HepG2 (cell line): ENCODE measurements at regions not wholly inside any gene's neighbourhood (a gene's known extent, or its start where the extent isn't known, plus 50 kb on each side); places are given as distances from the start of the nearest gene placed in this dataset.

Experiments used
- ATAC-seq: fragments of 200-7000 bp; cut with Tn5 transposase; 3 replicates; pipeline ENCODE4 v1.9.1; 2020; ENCODE audit warnings: mild to moderate bottlenecking, moderate library complexity
- BruUV-seq: library from RNA; stranded (reverse); fragments of 400-500 nt; replicated peaks from 2 replicates; lab custom pipeline; 2021; lab: Mats Ljungman, UMichigan
- CTCF ChIA-PET: fragments of 300-600 bp; formaldehyde crosslinking; extraction: SDS; loops from one replicate; lab custom pipeline; 2021; ENCODE audit warnings: low total read pairs, inconsistent platforms, low intra/inter-chr PET ratio; lab: Yijun Ruan, JAX
- POLR2A ChIA-PET: fragments of 350-600 bp; sonication (Branson Sonifier 250); formaldehyde crosslinking; loops from one replicate; lab custom pipeline; 2020; ENCODE audit warnings: antibody characterized with exemption, inconsistent platforms; lab: Yijun Ruan, JAX
- DNase-seq: peaks from one replicate; pipeline ENCODE4 v3.0.0-alpha.2; 2015; ENCODE audit warnings: low spot score
- FAIRE-seq: peaks from 3 replicates; lab custom pipeline; 2011; peaks lifted over from hg19 to GRCh38; lab: Jason Lieb, UNC
- H2AFZ ChIP-seq: one replicate; pipeline ENCODE4 v1.6.1; 2011; ENCODE audit warnings: low read length, inconsistent platforms
- H3K27ac ChIP-seq: fragments of 300-600 bp; 3 replicates; pipeline ENCODE4 v1.8.0; 2011; ENCODE audit warnings: mixed run types, mild to moderate bottlenecking, mixed read lengths, low read length, inconsistent platforms; ENCODE audit not compliant: insufficient read depth; ENCODE audit errors: extremely low read length
- H3K27me3 ChIP-seq, 2 experiments: fragments of 200-600 bp in 1 of 2; 2 replicates in 1 of 2; 3 replicates in 1 of 2; pipeline versions ENCODE4 v1.6.0 to v1.8.0; 2011; ENCODE audit warnings: low read length in 2 of 2, mild to moderate bottlenecking in 2 of 2, moderate library complexity in 2 of 2, inconsistent platforms in 1 of 2; ENCODE audit not compliant: insufficient read depth in 2 of 2, control insufficient read depth in 1 of 2
- H3K36me3 ChIP-seq, 2 experiments: fragments of 200-600 bp in 1 of 2; replicated peaks in 1 of 2; 2 replicates in 1 of 2; 3 replicates in 1 of 2; pipeline versions ENCODE4 v1.5.1 to v1.8.0; 2011; ENCODE audit warnings: low read length in 2 of 2, inconsistent platforms in 1 of 2; ENCODE audit not compliant: insufficient read depth in 2 of 2, control insufficient read depth in 1 of 2
- H3K4me1 ChIP-seq: 2 replicates; pipeline ENCODE4 v1.5.1; 2012; ENCODE audit warnings: low read length, inconsistent platforms; ENCODE audit not compliant: insufficient read depth
- H3K4me2 ChIP-seq: 2 replicates; pipeline ENCODE4 v1.6.0; 2011; ENCODE audit warnings: low read depth, low read length, inconsistent platforms
- H3K4me3 ChIP-seq, 3 experiments: fragments of 200-600 bp in 1 of 3; sonication (generic), shearing (Covaris generic) in 1 of 3; replicated peaks in 1 of 3; 2 replicates each; pipeline ENCODE4 v1.5.1; 2011 to 2016; ENCODE audit warnings: low read length in 3 of 3, inconsistent platforms in 2 of 3, low read depth in 2 of 3, mild to moderate bottlenecking in 2 of 3, control low read depth in 1 of 3, mixed read lengths in 1 of 3; ENCODE audit not compliant: insufficient read depth in 1 of 3
- H3K79me2 ChIP-seq: one replicate; pipeline ENCODE4 v1.6.1; 2011; ENCODE audit warnings: low read length, inconsistent platforms; ENCODE audit not compliant: insufficient read depth
- H3K9ac ChIP-seq: 2 replicates; pipeline ENCODE4 v1.6.0; 2011; ENCODE audit warnings: mild to moderate bottlenecking, low read depth, low read length, inconsistent platforms; ENCODE audit not compliant: insufficient read depth
- H3K9me3 ChIP-seq: 2 replicates; pipeline ENCODE4 v1.5.1; 2012; ENCODE audit warnings: mild to moderate bottlenecking, low read length
- H4K20me1 ChIP-seq: 2 replicates; pipeline ENCODE4 v1.6.0; 2011; ENCODE audit warnings: inconsistent platforms, mild to moderate bottlenecking, low read length, moderate library complexity; ENCODE audit not compliant: insufficient read depth
- ATF3 ChIP-seq: sonication (generic); formaldehyde crosslinking; IDR thresholded peaks from 2 replicates; pipeline ENCODE4 v1.4.0; 2020; ENCODE audit warnings: missing genetic modification reagents
- ELF1 ChIP-seq: sonication (generic); formaldehyde crosslinking; IDR thresholded peaks from 2 replicates; pipeline ENCODE4 v1.4.0; 2020; ENCODE audit warnings: missing genetic modification reagents
- FOXK1 ChIP-seq: sonication (generic); formaldehyde crosslinking; IDR thresholded peaks from 2 replicates; pipeline ENCODE4 v1.4.0; 2020; ENCODE audit warnings: low read depth, missing genetic modification reagents, borderline replicate concordance
- HOMEZ ChIP-seq: IDR thresholded peaks from 2 replicates; pipeline ENCODE4 v1.6.1; 2016; ENCODE audit warnings: low read depth
- NAIF1 ChIP-seq: sonication (generic); formaldehyde crosslinking; IDR thresholded peaks from 2 replicates; pipeline ENCODE4 v1.5.0; 2020; ENCODE audit warnings: mild to moderate bottlenecking, missing genetic modification reagents, borderline replicate concordance
- NONO ChIP-seq, 2 experiments: fragments of 450-650 bp in 1 of 2; sonication (generic) in 1 of 2; formaldehyde crosslinking in 1 of 2; IDR thresholded peaks in 1 of 2; conservative IDR thresholded peaks in 1 of 2; 2 replicates each; pipeline versions ENCODE4 v1.6.1 to v1.8.0; 2017 to 2022; ENCODE audit warnings: mild to moderate bottlenecking in 1 of 2, missing genetic modification reagents in 1 of 2, moderate library complexity in 1 of 2
- PHB2 ChIP-seq: fragments of 450-650 bp; IDR thresholded peaks from 2 replicates; pipeline ENCODE4 v1.6.1; 2018; ENCODE audit not compliant: partially characterized antibody
- TBX3 ChIP-seq: fragments of 450-650 bp; IDR thresholded peaks from 2 replicates; pipeline ENCODE4 v1.6.1; 2017; ENCODE audit warnings: antibody characterized with exemption, mild to moderate bottlenecking, inconsistent platforms, borderline replicate concordance
- TOPORS ChIP-seq: sonication (generic); formaldehyde crosslinking; IDR thresholded peaks from 2 replicates; pipeline ENCODE4 v1.8.0; 2023; ENCODE audit warnings: mild to moderate bottlenecking, missing genetic modification reagents
- UBTF ChIP-seq: sonication (generic); formaldehyde crosslinking; IDR thresholded peaks from 2 replicates; pipeline ENCODE4 v1.4.0; 2020; ENCODE audit warnings: mild to moderate bottlenecking, missing genetic modification reagents
- ZNF224 ChIP-seq: sonication (generic); formaldehyde crosslinking; IDR thresholded peaks from 2 replicates; pipeline ENCODE4 v1.5.0; 2020; ENCODE audit warnings: mild to moderate bottlenecking, missing genetic modification reagents
- ZNF234 ChIP-seq: sonication (generic); formaldehyde crosslinking; conservative IDR thresholded peaks from 2 replicates; pipeline ENCODE4 v1.5.1; 2020; ENCODE audit warnings: mild to moderate bottlenecking, missing genetic modification reagents
- ZNF530 ChIP-seq: sonication (generic); formaldehyde crosslinking; IDR thresholded peaks from 2 replicates; pipeline ENCODE4 v1.5.0; 2020; ENCODE audit warnings: low read depth, mild to moderate bottlenecking, missing genetic modification reagents
- ZNF674 ChIP-seq: sonication (generic); formaldehyde crosslinking; IDR thresholded peaks from 2 replicates; pipeline ENCODE4 v1.5.0; 2020; ENCODE audit warnings: low read depth, mild to moderate bottlenecking, missing genetic modification reagents
- ZNF775 ChIP-seq: sonication (generic); formaldehyde crosslinking; IDR thresholded peaks from 2 replicates; pipeline ENCODE4 v1.4.0; 2020; ENCODE audit warnings: missing genetic modification reagents, mild to moderate bottlenecking, moderate library complexity, borderline replicate concordance
- WGBS: methylation state at CpG from one replicate; pipeline ENCODE4 v1.1.6; 2017; ENCODE audit warnings: low lambda C conversion rate; 5-methylcytosine and 5-hydroxymethylcytosine counted together
- in situ Hi-C: cut with HindIII; loops from 2 replicates; pipeline ENCODE4 v1.10.0; 2017; ENCODE audit warnings: low pct_unique_long_range_greater_than_20kb; ENCODE audit not compliant: extremely low pct_ligation_motif_present
- intact Hi-C: fragments of 100-400 bp; cut with micrococcal nuclease; formaldehyde crosslinking; loops from one replicate; pipeline ENCODE4 v1.10.0; 2022; ENCODE audit not compliant: unreplicated experiment
- TF ChIP-seq, protein P1 (sequence below): conservative IDR thresholded peaks from 2 replicates; pipeline ENCODE4 v1.6.1; 2018; ENCODE audit warnings: missing genetic modification reagents
- TF ChIP-seq, protein P2 (sequence below): sonication (generic); formaldehyde crosslinking; IDR thresholded peaks from 2 replicates; pipeline ENCODE4 v1.5.0; 2020; ENCODE audit warnings: missing genetic modification reagents, mild to moderate bottlenecking, borderline replicate concordance

DNA sequence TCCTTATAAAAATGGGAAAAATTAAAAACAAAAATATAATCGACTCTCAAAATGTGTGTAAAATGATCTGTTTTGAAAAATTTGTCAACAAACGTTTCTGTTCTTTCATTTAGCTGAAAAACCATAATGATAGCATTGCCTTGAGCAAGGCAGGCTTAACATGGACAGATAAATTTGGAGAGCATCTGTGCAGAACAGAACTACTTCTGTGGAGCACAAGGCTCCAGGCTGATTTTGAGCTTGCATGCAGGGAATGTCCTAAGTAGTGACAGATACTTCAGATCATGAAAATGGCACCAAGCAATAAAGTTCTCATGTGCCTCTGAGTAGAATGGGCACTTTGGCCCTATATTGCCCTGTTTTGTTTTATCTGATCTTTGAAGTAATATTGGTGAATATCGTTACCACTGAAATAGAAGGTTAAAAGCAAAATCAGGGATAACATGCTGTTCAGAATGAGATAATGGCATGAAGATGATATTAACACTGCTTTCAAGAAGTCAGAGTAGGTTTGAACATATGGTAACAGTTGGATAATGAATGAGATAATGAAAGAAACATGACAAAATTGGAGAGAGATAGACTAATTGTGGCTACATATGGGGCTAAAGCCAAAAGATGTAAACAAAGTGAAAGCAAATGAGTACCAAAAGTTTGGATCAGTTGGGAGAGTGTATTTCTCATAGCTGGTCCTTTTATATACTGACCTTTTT, 730.5 kb upstream of the CCDC179 start:
- Histone ChIP-seq H3K27me3 (no peaks in the 10 kb centered on the region), H4K20me1 (no peaks in the 10 kb centered on the region), H3K4me3 (no peak overlapping the region), H3K9me3 (no peaks in the 10 kb centered on the region), H2AFZ (no peak overlapping the region), H3K36me3 (no peaks in the 10 kb centered on the region), H3K27ac (no peak overlapping the region), H3K4me2 (no peak overlapping the region), H3K9ac (no peak overlapping the region), H3K4me1 (no peaks in the 10 kb centered on the region), H3K79me2 (no peaks in the 10 kb centered on the region)
- TF ChIP-seq ATF3 (CRISPR knock-in tag), result no peak
- TF ChIP-seq UBTF (CRISPR knock-in tag), result no peak
- TF ChIP-seq FOXK1, result no peak
- no peak for TF ChIP-seq PHB2
- TF ChIP-seq ZNF234 (CRISPR knock-in tag), result no peak
- no peak for TF ChIP-seq NAIF1 (CRISPR knock-in tag)
- no peak for TF ChIP-seq TOPORS (CRISPR knock-in tag)
- no peak for TF ChIP-seq ZNF224
- no peak for TF ChIP-seq ZNF674 (CRISPR knock-in tag)
- no peak for TF ChIP-seq ZNF775 (CRISPR knock-in tag)
- no peak for TF ChIP-seq HOMEZ (CRISPR knock-in tag)
- TF ChIP-seq NONO (IDR thresholded peaks at IDR 0.05), result no peak
- TF ChIP-seq NONO (CRISPR knock-in tag; conservative IDR thresholded peaks at IDR 0.05), result no peak
- no peak for TF ChIP-seq ELF1 (CRISPR knock-in tag)
- TF ChIP-seq, protein P1, sequence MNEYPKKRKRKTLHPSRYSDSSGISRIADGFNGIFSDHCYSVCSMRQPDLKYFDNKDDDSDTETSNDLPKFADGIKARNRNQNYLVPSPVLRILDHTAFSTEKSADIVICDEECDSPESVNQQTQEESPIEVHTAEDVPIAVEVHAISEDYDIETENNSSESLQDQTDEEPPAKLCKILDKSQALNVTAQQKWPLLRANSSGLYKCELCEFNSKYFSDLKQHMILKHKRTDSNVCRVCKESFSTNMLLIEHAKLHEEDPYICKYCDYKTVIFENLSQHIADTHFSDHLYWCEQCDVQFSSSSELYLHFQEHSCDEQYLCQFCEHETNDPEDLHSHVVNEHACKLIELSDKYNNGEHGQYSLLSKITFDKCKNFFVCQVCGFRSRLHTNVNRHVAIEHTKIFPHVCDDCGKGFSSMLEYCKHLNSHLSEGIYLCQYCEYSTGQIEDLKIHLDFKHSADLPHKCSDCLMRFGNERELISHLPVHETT (CRISPR knock-in tag), result no peak
- TF ChIP-seq ZNF530 (CRISPR knock-in tag), result no peak
- TF ChIP-seq, protein P2, sequence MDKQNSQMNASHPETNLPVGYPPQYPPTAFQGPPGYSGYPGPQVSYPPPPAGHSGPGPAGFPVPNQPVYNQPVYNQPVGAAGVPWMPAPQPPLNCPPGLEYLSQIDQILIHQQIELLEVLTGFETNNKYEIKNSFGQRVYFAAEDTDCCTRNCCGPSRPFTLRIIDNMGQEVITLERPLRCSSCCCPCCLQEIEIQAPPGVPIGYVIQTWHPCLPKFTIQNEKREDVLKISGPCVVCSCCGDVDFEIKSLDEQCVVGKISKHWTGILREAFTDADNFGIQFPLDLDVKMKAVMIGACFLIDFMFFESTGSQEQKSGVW (CRISPR knock-in tag), result no peak
- no peak for TF ChIP-seq TBX3
- ATAC-seq, result no peak
- DNase-seq, result no peak
- 0% methylated on average over 3 of the region's 3 CpGs for WGBS
- ChIA-PET CTCF (no interaction called here), POLR2A (no interaction called here)
- in situ Hi-C loops (no loop called here), intact Hi-C loops (no loop called here)
- BruUV-seq, result no TSS peak
- FAIRE-seq, result no peak
